Globus pallidus (tissue), 1 donor: ENCODE measurements at regions not wholly inside any gene's neighbourhood (a gene's known extent, or its start where the extent isn't known, plus 50 kb on each side); places are given as distances from the start of the nearest gene placed in this dataset.
"Not testable (repeated sequence)": the region's sequence is repeated elsewhere in the genome, so short reads cannot be mapped to it uniquely, and the experiment has no call there.

ENCODE experiments used
- DNase-seq: peaks from one replicate; pipeline ENCODE4 v3.0.0-alpha.2; 2015; ENCODE audit warnings: low spot score

DNA sequence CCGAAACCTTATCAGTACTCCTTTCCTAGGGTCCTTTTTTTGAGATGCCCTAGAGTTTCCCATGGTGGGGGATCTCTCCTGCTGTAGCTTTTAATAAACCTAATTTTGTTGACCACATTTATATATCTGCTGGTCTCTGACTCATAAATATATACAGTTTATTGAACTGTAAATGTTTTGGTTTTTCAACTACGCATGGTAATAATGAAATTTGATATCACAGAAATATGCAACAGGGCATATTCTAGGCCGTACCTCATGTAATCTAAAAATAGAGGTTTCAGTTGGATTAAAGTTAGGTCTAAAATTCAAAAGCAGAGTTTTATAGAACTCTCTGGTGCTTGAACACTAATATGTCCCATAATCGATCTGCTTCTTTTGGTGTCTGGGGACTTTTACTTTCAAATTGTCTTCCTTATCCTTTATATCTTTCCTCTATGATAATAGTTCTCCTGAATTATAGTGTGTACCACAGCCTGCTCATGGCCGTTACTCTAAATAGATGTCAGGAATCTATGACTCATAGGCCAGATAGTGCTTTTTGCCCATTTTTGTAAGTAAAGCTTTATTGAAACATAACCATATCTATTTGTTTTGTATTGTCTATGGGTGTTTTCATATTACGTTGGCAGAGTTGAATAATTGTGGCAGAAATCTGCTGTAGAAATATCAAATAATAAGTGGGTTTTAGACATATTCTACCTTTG, 324.8 kb upstream of the PCDH9 start:
- no peak for DNase-seq

GRCh38 chr13:67554286-67554685, 324.1 kb upstream of the PCDH9 start:
- DNase-seq = no peak

DNA sequence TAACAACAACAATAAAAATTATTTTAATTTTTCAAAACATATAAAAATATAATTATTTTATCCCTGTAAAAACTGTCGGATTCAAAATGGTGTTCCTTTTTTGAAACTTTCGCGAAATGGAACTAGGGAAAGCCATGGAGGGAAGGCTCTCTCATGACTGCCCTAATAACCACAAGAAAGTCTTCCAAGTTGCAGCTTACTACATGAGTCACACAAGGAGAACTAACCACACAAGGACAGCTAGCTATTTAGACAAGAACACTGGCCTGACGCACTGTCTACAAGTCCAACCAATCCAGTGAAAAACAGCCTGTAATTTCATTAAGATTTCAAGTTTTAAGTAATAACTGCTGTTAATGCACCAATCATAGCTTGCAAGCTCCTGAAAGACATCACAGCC, 319.2 kb upstream of the PCDH9 start:
- DNase-seq = no peak

GRCh38 chr13:67538906-67539305, 308.8 kb upstream of the PCDH9 start:
- no peak for DNase-seq

DNA sequence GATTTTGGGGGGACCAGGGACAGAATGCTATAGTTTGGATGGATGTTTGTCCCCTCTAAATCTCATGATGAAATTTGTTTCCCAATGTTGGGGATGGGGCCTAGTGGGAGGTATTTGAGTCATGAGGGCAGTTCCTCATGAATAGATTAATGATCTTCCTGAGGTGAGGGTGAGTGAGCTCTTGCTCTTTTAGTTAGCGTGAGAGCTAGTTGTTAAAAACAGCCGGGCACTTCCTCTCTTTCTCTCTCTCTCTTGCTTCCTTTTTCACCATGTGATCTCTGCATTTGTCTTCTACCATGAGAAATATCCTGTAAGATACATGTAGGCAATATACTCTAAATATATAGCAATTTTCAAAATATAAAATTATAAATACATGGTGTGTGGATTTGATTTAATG, 290.8 kb upstream of the PCDH9 start:
- no peak for DNase-seq

- no peak for DNase-seq
Measured at GRCh38 chr13:67519356-67519755, 289.2 kb upstream of the PCDH9 start.

GRCh38 chr13:67518785-67519184, 288.6 kb upstream of the PCDH9 start:
- DNase-seq = no peak

GRCh38 chr13:67515895-67516294, 285.8 kb upstream of the PCDH9 start:
- DNase-seq = no peak

- no peak for DNase-seq
Measured at GRCh38 chr13:67509018-67509417, 278.9 kb upstream of the PCDH9 start.

DNA sequence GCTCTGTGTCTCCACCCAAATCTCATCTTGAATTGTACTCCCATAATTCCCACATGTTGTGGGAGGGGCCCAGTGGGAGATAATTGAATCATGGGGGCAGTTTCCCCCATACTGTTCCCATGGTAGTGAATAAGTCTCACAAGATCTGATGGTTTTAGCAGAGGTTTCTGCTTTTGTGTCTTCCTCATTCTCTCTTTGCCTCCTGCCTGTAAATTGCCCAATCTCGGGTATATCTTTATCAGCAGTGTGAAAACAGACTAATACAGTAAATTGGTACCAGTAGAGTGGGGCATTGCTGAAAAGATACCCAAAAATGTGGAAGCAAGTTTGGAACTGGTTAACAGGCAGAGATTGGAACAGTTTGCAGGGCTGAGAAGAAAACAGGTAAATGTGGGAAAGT, 278.1 kb upstream of the PCDH9 start:
- DNase-seq = not testable (repeated sequence)

- DNase-seq = no peak
Measured at GRCh38 chr13:67506407-67506806, 276.3 kb upstream of the PCDH9 start.

GRCh38 chr13:67505376-67505775, 275.2 kb upstream of the PCDH9 start:
- DNase-seq = no peak

- DNase-seq = no peak
Measured at GRCh38 chr13:67498948-67499347, 268.8 kb upstream of the PCDH9 start.

- DNase-seq = no peak
Measured at GRCh38 chr13:67493835-67494234, 263.7 kb upstream of the PCDH9 start.

GRCh38 chr13:67489016-67489415, 258.9 kb upstream of the PCDH9 start:
- no peak for DNase-seq

DNA sequence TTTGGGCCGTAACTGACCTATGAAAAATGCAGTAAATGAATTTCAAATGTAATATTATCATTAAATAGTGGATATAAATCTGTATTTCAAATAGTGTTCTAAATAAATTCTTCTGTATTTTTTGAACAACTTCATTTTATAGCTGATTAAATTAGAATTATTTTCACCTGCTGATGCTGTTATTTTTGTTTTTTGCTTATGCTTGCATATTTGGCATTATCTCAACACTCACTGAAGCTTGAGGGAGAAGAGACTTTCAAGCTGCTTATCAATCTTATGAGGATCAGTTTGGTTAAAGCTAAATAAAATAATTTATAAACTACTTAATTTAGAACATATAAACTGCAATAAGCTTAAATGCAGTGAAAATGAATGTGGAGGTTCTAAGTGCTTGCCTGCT, 251.3 kb upstream of the PCDH9 start:
- no peak for DNase-seq

DNA sequence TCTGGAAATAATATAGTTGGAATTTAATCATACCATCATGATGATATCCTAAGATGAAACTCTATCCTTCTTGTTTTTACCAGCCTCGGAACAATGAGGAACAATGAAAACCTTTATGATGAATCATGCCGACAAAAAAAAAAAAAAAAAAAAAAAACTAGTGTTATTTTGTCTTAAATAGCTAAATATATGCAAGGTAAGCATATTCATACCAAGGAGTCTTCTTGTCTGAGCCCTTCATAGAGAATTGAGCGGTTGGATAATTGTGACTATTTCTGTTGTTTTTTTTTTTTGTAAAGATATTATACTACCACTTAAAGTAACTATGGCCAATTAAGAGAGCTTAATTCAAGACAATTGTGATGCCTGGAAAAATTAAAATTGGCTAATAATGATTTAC, 244.0 kb upstream of the PCDH9 start:
- DNase-seq = no peak

- DNase-seq = no peak
Measured at GRCh38 chr13:67469623-67470022, 239.5 kb upstream of the PCDH9 start.

GRCh38 chr13:67466569-67466968, 236.4 kb upstream of the PCDH9 start:
- no peak for DNase-seq

GRCh38 chr13:67464154-67464553, 234.0 kb upstream of the PCDH9 start:
- DNase-seq = no peak

- DNase-seq = no peak
Measured at GRCh38 chr13:67462098-67462497, 232.0 kb upstream of the PCDH9 start.

- not testable (repeated sequence) for DNase-seq
Measured at GRCh38 chr13:67452526-67452925, 222.4 kb upstream of the PCDH9 start.

GRCh38 chr13:67445436-67445835, 215.3 kb upstream of the PCDH9 start:
- DNase-seq = no peak

GRCh38 chr13:67443923-67444322, 213.8 kb upstream of the PCDH9 start:
- DNase-seq = no peak
